K562 (cell line): ENCODE measurements at regions not wholly inside any gene's neighbourhood (a gene's known extent, or its start where the extent isn't known, plus 50 kb on each side); places are given as distances from the start of the nearest gene placed in this dataset.
A peak's percentile ranks its signal among the peaks of the same experiment; 100 is the strongest.

Experiments
- C11orf30 ChIP-seq: fragments of 450-650 bp; IDR thresholded peaks from 2 replicates; pipeline ENCODE4 v1.6.1; 2016; ENCODE audit warnings: low read depth, mild to moderate bottlenecking
- CBX2 ChIP-seq: fragments of 200-600 bp; sonication (generic); IDR thresholded peaks from one replicate; pipeline ENCODE4 v1.6.1; 2012; ENCODE audit warnings: mild to moderate bottlenecking, low read length, inconsistent platforms; ENCODE audit not compliant: insufficient read depth, poor library complexity, severe bottlenecking
- FOXK2 ChIP-seq, 2 experiments: fragments of 450-650 bp; IDR thresholded peaks in 1 of 2; conservative IDR thresholded peaks in 1 of 2; 2 replicates each; pipeline ENCODE4 v1.6.1; 2016; ENCODE audit warnings: low read depth in 2 of 2, mild to moderate bottlenecking in 1 of 2
- JUN ChIP-seq, 2 experiments: sonication (generic) in 1 of 2; formaldehyde crosslinking in 1 of 2; IDR thresholded peaks; 2 replicates each; pipeline versions ENCODE4 v1.6.1 to v1.8.0; 2012 to 2022; ENCODE audit warnings: borderline replicate concordance in 2 of 2, mild to moderate bottlenecking in 2 of 2, improper control_type of control experiment in 1 of 2, low read depth in 1 of 2, low read length in 1 of 2, missing genetic modification reagents in 1 of 2
- NCOA1 ChIP-seq: fragments of 450-650 bp; IDR thresholded peaks from 2 replicates; pipeline ENCODE4 v1.6.1; 2016; ENCODE audit warnings: low read depth
- NFRKB ChIP-seq: fragments of 450-650 bp; IDR thresholded peaks from 2 replicates; pipeline ENCODE4 v1.6.1; 2016; ENCODE audit warnings: low read depth
- PHTF2 ChIP-seq: fragments of 250-450 bp; sonication (Bioruptor Pico); IDR thresholded peaks from 2 replicates; pipeline ENCODE4 v1.5.0; 2021; ENCODE audit warnings: mild to moderate bottlenecking
- RAD51 ChIP-seq: fragments of 450-650 bp; IDR thresholded peaks from 2 replicates; pipeline ENCODE4 v1.7.1; 2016; ENCODE audit warnings: low read depth, mild to moderate bottlenecking, borderline replicate concordance
- ZC3H8 ChIP-seq: fragments of 450-650 bp; IDR thresholded peaks from 2 replicates; pipeline ENCODE4 v1.6.1; 2017
- TF ChIP-seq, protein P1 (sequence below), 2 experiments: fragments of 450-650 bp in 1 of 2; sonication (generic) in 1 of 2; formaldehyde crosslinking in 1 of 2; IDR thresholded peaks; 2 replicates each; pipeline versions ENCODE4 v1.7.1 to v1.9.0; 2016 to 2022; ENCODE audit warnings: inconsistent platforms in 1 of 2, mild to moderate bottlenecking in 1 of 2, missing genetic modification reagents in 1 of 2
- TF ChIP-seq, protein P2 (sequence below): fragments of 450-650 bp; conservative IDR thresholded peaks from 2 replicates; pipeline ENCODE4 v1.6.1; 2016; ENCODE audit warnings: missing genetic modification characterization, low read depth, mild to moderate bottlenecking, control low read depth, missing compliant biosample characterization

DNA sequence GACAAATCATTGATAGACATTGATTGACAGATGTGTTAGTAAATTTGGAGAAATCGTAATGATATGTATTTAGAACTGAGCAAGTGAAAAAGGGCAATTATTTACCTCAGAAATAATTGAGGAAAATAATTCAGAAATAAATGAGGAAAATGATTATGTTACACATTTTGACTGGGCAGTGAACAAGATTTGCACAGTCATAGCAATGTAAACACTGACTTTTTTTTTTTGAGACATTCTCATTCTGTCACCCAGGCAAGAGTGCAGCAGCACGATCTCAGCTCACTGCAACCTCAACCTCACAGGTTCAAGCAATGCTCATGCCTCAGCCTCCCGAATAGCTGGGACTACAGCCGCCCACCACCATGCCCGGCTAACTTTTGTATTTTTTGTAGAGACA is 211.7 kb downstream of the SP3 start (continued):
- TF ChIP-seq, protein P1, sequence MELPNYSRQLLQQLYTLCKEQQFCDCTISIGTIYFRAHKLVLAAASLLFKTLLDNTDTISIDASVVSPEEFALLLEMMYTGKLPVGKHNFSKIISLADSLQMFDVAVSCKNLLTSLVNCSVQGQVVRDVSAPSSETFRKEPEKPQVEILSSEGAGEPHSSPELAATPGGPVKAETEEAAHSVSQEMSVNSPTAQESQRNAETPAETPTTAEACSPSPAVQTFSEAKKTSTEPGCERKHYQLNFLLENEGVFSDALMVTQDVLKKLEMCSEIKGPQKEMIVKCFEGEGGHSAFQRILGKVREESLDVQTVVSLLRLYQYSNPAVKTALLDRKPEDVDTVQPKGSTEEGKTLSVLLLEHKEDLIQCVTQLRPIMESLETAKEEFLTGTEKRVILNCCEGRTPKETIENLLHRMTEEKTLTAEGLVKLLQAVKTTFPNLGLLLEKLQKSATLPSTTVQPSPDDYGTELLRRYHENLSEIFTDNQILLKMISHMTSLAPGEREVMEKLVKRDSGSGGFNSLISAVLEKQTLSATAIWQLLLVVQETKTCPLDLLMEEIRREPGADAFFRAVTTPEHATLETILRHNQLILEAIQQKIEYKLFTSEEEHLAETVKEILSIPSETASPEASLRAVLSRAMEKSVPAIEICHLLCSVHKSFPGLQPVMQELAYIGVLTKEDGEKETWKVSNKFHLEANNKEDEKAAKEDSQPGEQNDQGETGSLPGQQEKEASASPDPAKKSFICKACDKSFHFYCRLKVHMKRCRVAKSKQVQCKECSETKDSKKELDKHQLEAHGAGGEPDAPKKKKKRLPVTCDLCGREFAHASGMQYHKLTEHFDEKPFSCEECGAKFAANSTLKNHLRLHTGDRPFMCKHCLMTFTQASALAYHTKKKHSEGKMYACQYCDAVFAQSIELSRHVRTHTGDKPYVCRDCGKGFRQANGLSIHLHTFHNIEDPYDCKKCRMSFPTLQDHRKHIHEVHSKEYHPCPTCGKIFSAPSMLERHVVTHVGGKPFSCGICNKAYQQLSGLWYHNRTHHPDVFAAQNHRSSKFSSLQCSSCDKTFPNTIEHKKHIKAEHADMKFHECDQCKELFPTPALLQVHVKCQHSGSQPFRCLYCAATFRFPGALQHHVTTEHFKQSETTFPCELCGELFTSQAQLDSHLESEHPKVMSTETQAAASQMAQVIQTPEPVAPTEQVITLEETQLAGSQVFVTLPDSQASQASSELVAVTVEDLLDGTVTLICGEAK (IDR thresholded peaks at IDR 0.05): no peak
- TF ChIP-seq, protein P1 (CRISPR knock-in tag; IDR thresholded peaks at IDR 0.05): no peak
- TF ChIP-seq RAD51: no peak
- TF ChIP-seq, protein P2, sequence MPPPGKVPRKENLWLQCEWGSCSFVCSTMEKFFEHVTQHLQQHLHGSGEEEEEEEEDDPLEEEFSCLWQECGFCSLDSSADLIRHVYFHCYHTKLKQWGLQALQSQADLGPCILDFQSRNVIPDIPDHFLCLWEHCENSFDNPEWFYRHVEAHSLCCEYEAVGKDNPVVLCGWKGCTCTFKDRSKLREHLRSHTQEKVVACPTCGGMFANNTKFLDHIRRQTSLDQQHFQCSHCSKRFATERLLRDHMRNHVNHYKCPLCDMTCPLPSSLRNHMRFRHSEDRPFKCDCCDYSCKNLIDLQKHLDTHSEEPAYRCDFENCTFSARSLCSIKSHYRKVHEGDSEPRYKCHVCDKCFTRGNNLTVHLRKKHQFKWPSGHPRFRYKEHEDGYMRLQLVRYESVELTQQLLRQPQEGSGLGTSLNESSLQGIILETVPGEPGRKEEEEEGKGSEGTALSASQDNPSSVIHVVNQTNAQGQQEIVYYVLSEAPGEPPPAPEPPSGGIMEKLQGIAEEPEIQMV (tag): no peak
- TF ChIP-seq NCOA1: no peak
- TF ChIP-seq FOXK2 (conservative IDR thresholded peaks at IDR 0.05 in 1 of 2, IDR thresholded peaks at IDR 0.05 in 1 of 2; ENCODE audit: low read depth in 2 of 2): 0 out of 4 replicates have a peak, but pooled peaks have one; percentile 20 to 27
- TF ChIP-seq NFRKB: no peak
- TF ChIP-seq PHTF2 (CRISPR knock-in tag): no peak
- TF ChIP-seq CBX2: no peak
- TF ChIP-seq JUN (IDR thresholded peaks at IDR 0.05; ENCODE audit: borderline replicate concordance, low read depth, low read length): no peak
- TF ChIP-seq JUN (CRISPR knock-in tag; IDR thresholded peaks at IDR 0.05; ENCODE audit: borderline replicate concordance): no peak
- no peak for TF ChIP-seq ZC3H8
- TF ChIP-seq C11orf30: peak; percentile 54; the same call in 1 of the 2 replicates
- TF ChIP-seq, all 486 proteins: peak for 7
